ENCODE measurements at regions not wholly inside any gene's neighbourhood (a gene's known extent, or its start where the extent isn't known, plus 50 kb on each side); places are given as distances from the start of the nearest gene placed in this dataset.

- DNase-seq (ENCODE audit: low read depth): no peak
Measured at GRCh38 chr1:115577513-115577912, 64.3 kb upstream of the VANGL1 start.

GRCh38 chr1:115575661-115576060 is 66.1 kb upstream of the VANGL1 start:
- DNase-seq (ENCODE audit: low read depth): no peak

GRCh38 chr1:115572710-115573109 is 69.1 kb upstream of the VANGL1 start:
- no peak for DNase-seq (ENCODE audit: low read depth)

- DNase-seq (ENCODE audit: low read depth): no peak
Measured at GRCh38 chr1:115567431-115567830, 74.3 kb upstream of the VANGL1 start.

GRCh38 chr1:115565791-115566190 is 76.0 kb upstream of the VANGL1 start:
- DNase-seq (ENCODE audit: low read depth): no peak

- DNase-seq (ENCODE audit: low read depth): no peak
Measured at GRCh38 chr1:115565353-115565752, 76.4 kb upstream of the VANGL1 start.

GRCh38 chr1:115564201-115564600 is 77.6 kb upstream of the VANGL1 start:
- DNase-seq (ENCODE audit: low read depth): no peak

DNA sequence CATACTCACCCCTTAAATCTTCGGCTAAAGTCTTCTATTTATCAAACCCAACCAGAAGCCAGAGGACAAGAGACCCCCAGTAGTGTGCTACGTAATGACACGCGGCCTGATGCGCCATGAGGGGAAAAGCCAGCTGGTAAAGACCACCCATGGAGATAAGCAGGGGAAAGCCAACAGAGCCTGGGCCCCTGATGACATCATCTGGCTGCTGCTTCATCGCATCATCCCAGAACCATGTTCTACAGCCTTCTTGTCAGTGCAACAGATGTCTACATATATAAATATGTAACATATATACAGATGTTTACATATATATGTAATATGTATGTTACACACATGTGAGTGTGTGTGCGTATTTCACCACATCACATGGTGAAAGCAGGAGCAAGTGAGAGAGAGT is 81.7 kb upstream of the VANGL1 start:
- no peak for DNase-seq (ENCODE audit: low read depth)

DNA sequence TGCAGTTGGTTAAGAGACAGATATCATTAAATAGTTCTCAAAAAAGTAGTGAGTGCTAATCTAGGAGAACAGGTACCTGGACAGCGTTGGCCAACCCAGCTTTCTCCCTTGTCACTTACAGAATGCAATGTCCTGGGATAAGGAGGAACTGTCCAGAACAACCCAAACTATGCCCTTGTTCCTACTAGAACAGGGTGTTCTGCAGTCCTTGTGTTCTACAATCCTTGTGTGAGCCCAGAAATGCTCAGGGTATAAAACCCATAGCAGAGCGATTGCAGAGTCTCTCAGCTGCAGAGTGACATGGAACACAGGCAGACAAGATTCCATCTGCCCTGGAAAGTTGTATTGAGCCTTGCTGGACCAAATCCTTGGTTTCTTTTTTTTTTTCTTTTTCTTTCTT is 83.5 kb upstream of the VANGL1 start:
- no peak for DNase-seq (ENCODE audit: low read depth)

DNA sequence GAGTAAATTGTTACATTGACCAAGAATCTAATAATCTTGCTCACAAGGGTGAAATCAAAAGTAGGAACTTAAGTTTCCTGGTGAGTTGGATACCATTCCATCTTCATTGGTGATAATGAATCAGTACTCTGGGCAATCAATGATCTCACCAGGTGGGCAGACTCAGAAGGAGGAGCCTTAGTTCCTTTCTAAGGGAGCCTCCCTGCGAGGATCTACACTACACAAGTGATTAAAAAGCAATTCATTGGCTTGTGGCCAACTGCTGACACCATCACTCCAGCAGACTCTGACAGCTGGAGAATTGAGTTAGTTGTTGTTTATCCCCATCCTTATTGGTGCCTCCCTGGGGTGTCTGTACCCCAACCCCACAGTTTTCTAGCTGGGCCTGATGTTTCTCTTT is 84.1 kb upstream of the VANGL1 start:
- DNase-seq (ENCODE audit: low read depth): no peak

GRCh38 chr1:115556236-115556635 is 85.5 kb upstream of the VANGL1 start:
- DNase-seq (ENCODE audit: low read depth): no peak

- peak; percentile 60 for DNase-seq (ENCODE audit: low read depth)
Measured at GRCh38 chr1:115555446-115555845, 86.3 kb upstream of the VANGL1 start.

- no peak for DNase-seq (ENCODE audit: low read depth)
Measured at GRCh38 chr1:115547696-115548095, 94.1 kb upstream of the VANGL1 start.

- no peak for DNase-seq (ENCODE audit: low read depth)
Measured at GRCh38 chr1:115546846-115547245, 94.9 kb upstream of the VANGL1 start.

DNA sequence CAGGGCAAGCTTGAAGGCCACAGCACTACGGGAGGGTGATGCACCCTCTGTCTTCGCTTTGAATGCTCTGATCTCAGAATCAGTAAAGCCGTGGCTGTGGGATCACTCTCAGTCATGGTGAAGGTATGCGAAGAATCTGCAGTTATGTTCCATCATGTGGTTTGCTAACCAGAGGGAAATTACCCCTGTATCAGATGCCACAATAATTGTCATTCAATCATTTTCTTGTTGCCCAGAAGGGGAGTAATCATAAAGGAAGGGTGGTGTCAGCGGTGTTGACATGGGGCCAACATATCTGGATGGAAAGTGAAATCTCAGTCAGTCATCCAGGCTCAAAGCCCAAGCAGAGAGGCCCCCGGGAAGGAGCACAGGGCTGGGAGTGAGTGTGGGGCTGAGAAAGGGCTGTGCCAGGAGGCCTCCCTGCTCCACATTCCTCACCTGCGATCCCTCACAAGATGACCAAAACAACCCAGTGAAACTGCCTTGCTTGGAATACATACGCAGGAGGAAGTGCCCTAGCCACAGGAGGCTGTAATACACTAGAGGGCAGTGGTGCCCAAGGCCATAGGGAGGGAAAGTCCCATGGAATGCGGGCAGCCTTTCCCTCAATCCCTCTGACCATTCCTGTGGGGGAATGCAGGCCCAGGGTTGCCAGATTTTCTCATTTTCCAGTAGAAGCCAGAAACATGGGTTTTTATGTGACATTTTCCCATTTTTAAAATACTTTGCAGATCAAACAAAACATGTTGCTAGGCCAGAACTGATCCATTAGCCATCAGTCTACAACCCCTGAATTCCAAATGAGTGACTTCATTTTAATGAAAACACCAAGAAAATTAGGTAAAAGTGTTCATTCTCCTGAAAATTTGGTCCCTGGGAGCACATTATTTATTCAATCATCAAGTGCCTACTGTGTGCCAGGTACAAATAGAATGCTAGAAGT is 95.7 kb upstream of the VANGL1 start:
- DNase-seq (ENCODE audit: low read depth): peak; percentile 86

DNA sequence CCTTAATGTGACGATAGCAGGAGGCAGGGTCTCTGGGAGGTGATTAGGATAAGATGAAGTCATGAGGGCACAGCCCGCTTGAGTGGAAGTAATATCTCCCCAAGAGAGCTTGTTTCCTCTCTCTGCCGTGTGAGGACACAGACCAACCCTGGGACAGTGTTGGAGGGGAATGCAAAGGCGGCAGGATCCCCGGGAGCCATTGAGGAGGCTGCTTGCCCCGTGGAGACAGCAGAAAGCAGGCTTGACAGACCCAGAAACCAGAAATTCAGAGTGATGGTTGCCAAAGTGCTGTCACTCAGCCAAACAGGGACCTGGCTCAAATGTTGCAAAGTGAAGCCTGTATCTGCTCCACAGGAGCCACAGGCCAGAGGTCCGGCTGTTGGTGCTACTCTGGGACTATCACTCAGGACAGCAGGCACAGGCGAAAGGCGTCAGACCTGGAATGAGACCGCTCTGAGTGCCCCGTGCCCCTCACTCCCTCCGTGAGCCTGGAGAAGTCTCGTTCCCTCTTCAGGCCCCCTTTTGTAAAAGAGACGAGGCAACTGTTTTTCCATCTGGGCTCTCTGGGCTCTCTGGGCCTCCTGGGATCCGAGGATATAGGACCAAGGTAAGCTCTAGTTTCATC is 96.6 kb upstream of the VANGL1 start:
- DNase-seq (ENCODE audit: low read depth): no peak

DNA sequence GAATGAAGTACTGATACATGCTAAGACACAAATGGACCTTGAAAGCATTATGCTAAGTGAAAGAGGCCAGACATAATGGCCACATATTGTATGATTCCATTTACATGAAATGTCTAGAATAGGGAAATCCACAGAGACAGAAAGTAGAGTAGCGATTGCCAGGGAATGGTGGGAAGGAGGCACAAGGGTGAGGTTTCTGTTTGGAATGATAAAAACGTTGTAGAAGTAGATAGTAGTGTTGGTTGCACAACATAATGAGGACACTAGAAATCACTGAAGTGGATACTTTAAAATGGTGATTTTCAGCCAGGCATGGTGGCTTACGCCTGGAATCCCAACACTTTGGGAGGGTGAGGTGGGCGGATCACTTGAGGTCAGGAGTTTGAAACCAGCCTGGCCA is 97.6 kb upstream of the VANGL1 start:
- DNase-seq (ENCODE audit: low read depth): no peak

DNA sequence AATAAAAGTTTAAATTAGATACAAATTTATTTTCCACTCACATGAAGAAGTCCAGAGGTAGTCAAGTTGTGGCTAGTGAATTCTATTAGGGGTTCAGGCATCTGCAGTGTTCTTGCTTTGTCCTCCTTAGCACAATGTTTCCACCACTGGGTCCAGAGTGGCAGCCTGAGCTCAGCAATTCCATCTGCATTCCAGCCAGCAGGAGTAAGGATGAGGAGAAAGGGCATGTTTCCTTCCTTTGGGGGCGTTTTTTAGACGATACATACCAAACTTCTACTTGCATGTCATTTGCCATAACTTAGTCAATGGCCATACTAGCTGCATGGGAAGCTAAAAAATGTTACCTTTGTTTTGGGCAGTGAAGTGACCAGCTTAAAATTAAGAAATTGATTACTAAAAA is 98.5 kb upstream of the VANGL1 start:
- DNase-seq (ENCODE audit: low read depth): no peak

DNA sequence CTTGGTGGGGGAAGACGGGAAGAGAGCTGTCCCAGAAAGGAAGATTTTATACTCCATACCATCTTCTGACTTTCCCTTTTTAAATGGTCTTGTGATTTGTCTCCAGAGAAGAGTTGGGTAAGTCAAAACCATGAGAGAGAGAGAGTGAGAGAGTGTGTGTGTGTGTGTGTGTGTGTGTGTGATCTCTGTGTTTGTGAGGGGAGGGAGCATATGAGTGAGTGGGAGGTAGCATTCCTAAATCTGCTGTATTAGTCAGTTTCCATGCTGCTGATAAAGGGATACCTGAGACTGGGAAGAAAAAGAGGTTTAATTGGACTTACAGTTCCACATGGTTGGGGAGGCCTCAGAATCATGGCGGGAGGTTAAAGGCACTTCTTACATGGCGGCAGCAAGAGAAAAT is 102.0 kb upstream of the VANGL1 start:
- DNase-seq (ENCODE audit: low read depth): no peak

DNA sequence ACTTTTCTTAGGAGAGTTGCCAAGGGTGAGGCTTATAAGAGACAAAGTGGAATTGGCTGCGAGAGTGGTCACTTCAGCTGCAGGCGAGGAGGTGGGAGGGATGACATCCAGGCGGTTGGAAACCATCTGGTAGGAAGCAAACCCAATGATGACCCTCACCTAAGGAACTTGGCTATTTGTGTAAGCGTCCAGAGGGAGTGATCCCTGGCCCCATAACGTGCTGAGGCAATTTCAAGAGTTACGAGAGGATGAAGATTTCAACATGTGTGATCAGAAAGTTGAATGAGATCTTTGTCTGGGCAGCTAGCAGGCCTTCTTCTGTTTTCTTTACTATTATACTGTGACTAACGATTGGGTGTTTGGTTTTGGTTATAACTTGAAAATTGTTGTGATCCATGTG is 102.7 kb upstream of the VANGL1 start:
- DNase-seq (ENCODE audit: low read depth): no peak

DNA sequence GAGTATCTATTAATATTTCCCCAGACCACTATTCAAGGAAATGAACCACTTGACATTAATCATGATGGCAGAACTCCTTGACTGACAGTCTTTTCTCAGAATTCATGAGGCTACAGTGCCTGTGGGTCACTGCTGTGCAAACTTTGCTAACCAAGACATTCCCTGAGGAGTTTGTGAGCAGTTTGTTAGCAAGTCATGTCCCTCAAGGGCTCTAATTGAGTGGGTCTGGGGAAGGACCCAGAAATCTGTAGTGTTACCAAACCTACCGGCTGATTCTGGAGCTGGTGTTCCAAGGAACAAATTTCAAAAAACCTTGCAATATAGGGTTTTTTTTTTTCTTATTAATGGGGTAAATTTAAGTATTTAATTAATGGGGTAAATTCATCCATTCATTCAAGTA is 103.2 kb upstream of the VANGL1 start:
- DNase-seq (ENCODE audit: low read depth): no peak

DNA sequence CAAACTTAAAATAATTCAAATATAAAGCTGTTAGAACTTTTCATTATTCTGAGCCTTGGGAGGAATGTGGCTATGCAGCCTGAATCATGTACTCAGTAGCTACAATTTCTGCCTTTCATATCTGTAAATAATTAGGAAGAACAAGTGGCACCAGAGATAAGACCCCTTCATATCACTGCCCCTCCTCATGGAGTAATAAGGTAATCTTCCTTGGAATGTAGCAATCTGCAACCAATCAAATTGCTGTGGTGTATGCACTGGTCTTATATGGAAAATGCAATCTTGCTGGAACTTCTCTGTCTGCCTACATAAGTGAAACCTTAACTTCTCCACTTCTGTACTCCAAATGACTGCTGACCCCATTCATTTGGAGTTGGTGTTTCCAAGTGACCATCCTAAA is 104.4 kb upstream of the VANGL1 start:
- no peak for DNase-seq (ENCODE audit: low read depth)

DNA sequence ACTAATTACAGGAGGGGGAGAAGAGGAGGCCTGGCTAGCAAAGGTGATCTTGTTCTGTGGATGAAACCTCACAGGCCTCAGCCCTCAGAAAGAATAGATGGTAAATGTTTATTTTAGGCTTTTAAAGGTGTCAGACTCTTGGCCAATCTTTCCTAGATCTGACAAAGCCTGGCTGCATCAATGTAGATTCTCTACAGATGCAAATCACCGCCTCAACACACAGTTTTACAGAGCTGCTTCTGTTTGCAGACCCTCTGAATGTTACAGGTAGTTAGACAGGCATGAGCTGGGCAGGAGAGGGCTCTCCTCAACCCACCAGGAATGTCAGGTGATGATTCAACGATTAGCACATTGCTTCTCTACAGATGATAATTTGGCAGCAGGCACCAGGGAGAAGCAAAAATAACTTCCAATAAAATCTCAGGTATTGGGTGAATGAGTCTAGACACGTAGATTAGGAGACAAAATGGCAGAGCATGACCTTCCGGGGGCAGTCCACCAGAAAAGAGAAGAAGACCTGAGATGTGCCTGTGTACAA is 105.4 kb upstream of the VANGL1 start:
- no peak for DNase-seq (ENCODE audit: low read depth)
